ENCODE measurements at regions not wholly inside any gene's neighbourhood (a gene's known extent, or its start where the extent isn't known, plus 50 kb on each side); places are given as distances from the start of the nearest gene placed in this dataset.

DNA sequence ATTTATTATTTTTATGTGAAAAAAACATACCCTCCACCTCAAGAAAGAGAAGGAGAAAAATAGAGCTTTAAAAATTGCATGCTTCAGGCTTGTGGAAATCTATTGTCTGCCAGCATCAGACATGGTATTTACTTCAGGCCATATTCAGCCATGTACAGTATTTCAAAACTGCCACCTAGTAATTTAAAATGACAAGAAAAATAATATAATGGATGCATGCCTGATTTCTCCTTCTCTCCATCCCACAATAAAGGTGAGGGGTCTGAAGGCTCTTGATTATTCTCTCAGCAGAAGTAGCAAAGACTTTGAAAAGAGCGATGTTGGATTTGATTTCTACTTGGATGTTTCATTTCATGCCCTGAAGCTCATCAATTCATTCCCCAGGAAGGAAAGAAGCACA lies 250.7 kb downstream of the TBC1D4 start:
- Mint-ChIP-seq H3K27ac (no peak overlapping the region), H3K27me3 (peaks cover 2% of the 10 kb centered on the region), H3K4me1 (no peaks in the 10 kb centered on the region), H3K4me3 (no peak overlapping the region), H3K36me3 (no peaks in the 10 kb centered on the region), H3K9me3 (peaks cover 4 to 9% (median 9%) of the 10 kb centered on the region in 3 donors)

- peaks cover 3% of the 10 kb centered on the region for H3K27me3 Mint-ChIP-seq
- H3K36me3 Mint-ChIP-seq, result no peaks in the 10 kb centered on the region
- H3K4me3 Mint-ChIP-seq, result no peak overlapping the region
- H3K9me3 Mint-ChIP-seq, result peaks cover 0 to 6% (median 3%) of the 10 kb centered on the region in 3 donors
- H3K4me1 Mint-ChIP-seq, result no peaks in the 10 kb centered on the region
- no peak overlapping the region for H3K27ac Mint-ChIP-seq
Measured at GRCh38 chr13:75226733-75227435, 255.1 kb downstream of the TBC1D4 start.

DNA sequence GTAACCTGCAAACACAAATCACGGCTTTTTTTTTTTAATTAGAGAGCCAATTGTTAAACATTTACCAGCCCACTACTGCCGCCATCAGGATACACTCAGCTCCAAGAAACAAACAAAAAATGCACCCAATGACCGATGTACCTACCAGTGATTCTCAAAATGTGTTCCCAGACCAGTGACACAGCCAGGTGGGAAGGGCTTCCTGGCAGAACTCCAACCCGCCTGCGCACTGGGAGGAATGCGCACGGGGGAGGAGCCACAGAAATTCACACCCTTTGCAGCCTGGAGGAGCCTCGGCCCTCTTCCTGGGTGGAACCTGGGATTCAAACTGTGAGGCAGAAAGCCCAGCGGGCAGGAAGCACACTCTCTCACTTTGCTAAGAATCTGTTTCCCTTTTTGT lies 255.9 kb downstream of the TBC1D4 start:
- Mint-ChIP-seq H3K27me3 (peaks cover 1% of the 10 kb centered on the region), H3K36me3 (no peaks in the 10 kb centered on the region), H3K27ac (no peak overlapping the region), H3K9me3 (no peaks in the 10 kb centered on the region), H3K4me1 (no peaks in the 10 kb centered on the region), H3K4me3 (no peak overlapping the region)

DNA sequence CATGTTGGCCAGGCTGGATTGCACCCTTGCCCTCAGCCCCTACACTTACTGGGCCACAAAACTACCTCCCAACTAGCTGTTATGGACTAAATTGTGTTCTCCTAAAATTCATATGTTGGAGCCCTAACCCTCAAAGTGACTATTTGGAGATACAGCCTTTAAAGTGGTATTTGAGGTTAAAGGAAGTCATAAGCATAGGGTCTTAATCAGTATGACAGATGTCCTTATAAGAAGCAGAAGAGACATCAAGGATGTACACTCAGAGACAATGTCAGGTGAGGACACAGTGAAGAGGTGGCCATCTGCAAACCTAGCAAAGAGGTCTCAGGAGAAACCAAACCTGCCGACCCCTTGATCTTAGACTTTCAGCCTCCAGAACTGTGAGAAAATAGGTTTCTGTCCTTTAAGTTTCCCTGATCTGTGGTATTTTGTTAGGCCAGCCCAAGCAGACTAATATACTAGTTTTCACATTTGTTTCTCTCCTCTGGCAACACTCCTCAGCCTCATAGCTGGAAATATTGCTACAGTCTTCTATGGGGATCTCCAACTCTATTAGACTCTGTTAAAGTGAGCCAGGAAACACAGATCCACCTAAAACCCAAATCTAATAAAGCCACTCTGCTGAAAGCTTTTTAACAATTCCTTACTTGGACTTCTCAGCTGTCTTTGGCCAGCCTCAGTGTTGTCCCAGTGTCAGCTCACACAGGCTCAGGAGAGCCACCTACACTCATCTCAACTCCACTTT lies 256.5 kb downstream of the TBC1D4 start:
- no peak overlapping the region for H3K4me3 Mint-ChIP-seq
- peaks cover 4% of the 10 kb centered on the region for H3K27me3 Mint-ChIP-seq
- H3K36me3 Mint-ChIP-seq, result no peaks in the 10 kb centered on the region
- no peaks in the 10 kb centered on the region for H3K9me3 Mint-ChIP-seq
- peak overlapping the region in 1 of 3 donors; percentile 10 for H3K27ac Mint-ChIP-seq
- H3K4me1 Mint-ChIP-seq, result no peaks in the 10 kb centered on the region

- Mint-ChIP-seq H3K27me3 (peaks cover 10% of the 10 kb centered on the region), H3K4me3 (no peak overlapping the region), H3K27ac (no peak overlapping the region), H3K4me1 (peaks cover 5 to 6% (median 5%) of the 10 kb centered on the region in 3 donors), H3K9me3 (no peaks in the 10 kb centered on the region), H3K36me3 (no peaks in the 10 kb centered on the region)
Measured at GRCh38 chr13:75224053-75224742, 257.8 kb downstream of the TBC1D4 start.

- Mint-ChIP-seq H3K27ac (no peak overlapping the region), H3K36me3 (no peaks in the 10 kb centered on the region), H3K27me3 (peaks cover 17% of the 10 kb centered on the region), H3K4me1 (peaks cover 5 to 6% (median 5%) of the 10 kb centered on the region in 3 donors), H3K4me3 (no peak overlapping the region), H3K9me3 (no peaks in the 10 kb centered on the region)
Measured at GRCh38 chr13:75222031-75222430, 259.9 kb downstream of the TBC1D4 start.

- Mint-ChIP-seq H3K27me3 (peaks cover 17% of the 10 kb centered on the region), H3K4me3 (no peak overlapping the region), H3K9me3 (no peaks in the 10 kb centered on the region), H3K4me1 (peaks cover 5 to 6% (median 5%) of the 10 kb centered on the region in 3 donors), H3K36me3 (no peaks in the 10 kb centered on the region), H3K27ac (peak overlapping the region in 1 of 3 donors; percentile 32)
Measured at GRCh38 chr13:75220861-75221260, 261.1 kb downstream of the TBC1D4 start.

- no peaks in the 10 kb centered on the region for H3K9me3 Mint-ChIP-seq
- no peaks in the 10 kb centered on the region for H3K36me3 Mint-ChIP-seq
- H3K27ac Mint-ChIP-seq, result no peak overlapping the region
- H3K4me3 Mint-ChIP-seq, result no peak overlapping the region
- H3K4me1 Mint-ChIP-seq, result peaks cover 5 to 6% (median 5%) of the 10 kb centered on the region in 3 donors
- peaks cover 17% of the 10 kb centered on the region for H3K27me3 Mint-ChIP-seq
Measured at GRCh38 chr13:75220238-75220542, 261.8 kb downstream of the TBC1D4 start.

- no peak overlapping the region for H3K27ac Mint-ChIP-seq
- peaks cover 5 to 6% (median 5%) of the 10 kb centered on the region in 3 donors for H3K4me1 Mint-ChIP-seq
- no peaks in the 10 kb centered on the region for H3K36me3 Mint-ChIP-seq
- no peaks in the 10 kb centered on the region for H3K9me3 Mint-ChIP-seq
- peak overlapping the region in 2 of 4 donors; percentile 6 to 83 for H3K4me3 Mint-ChIP-seq
- H3K27me3 Mint-ChIP-seq, result peaks cover 17% of the 10 kb centered on the region
Measured at GRCh38 chr13:75219479-75220237, 262.3 kb downstream of the TBC1D4 start.

DNA sequence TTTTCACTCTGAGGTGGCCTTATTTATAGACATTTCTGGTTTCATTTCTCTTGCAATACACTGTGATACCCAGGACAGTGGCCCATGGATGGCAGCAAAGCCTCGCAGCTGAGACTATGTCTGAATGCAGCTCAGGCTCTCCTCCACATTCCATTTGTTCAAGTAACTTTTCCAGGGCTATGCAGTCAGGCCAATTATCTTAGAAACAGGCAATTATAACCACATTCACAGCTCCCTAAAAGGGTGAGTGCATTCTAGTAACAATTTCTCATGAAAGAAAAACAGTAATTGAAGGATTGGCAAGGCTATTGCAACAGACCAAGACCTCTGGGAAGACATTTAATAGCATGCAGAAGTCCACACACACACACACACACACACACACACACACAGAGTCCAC lies 264.0 kb downstream of the TBC1D4 start:
- Mint-ChIP-seq H3K27me3 (peaks cover 18% of the 10 kb centered on the region), H3K4me1 (peaks cover 5 to 6% (median 5%) of the 10 kb centered on the region in 3 donors)

GRCh38 chr13:75216038-75216437 lies 265.9 kb downstream of the TBC1D4 start:
- H3K27ac Mint-ChIP-seq, result no peak overlapping the region

More for the DNA sequence above, 264.0 kb downstream of the TBC1D4 start:
- Mint-ChIP-seq H3K9me3 (no peaks in the 10 kb centered on the region), H3K27ac (no peak overlapping the region), H3K4me3 (no peak overlapping the region), H3K36me3 (no peaks in the 10 kb centered on the region)

GRCh38 chr13:75214846-75215245 lies 267.1 kb downstream of the TBC1D4 start:
- Mint-ChIP-seq H3K36me3 (no peaks in the 10 kb centered on the region), H3K4me3 (no peak overlapping the region), H3K4me1 (peaks cover 4 to 5% (median 5%) of the 10 kb centered on the region in 3 donors), H3K27ac (no peak overlapping the region), H3K27me3 (peaks cover 15% of the 10 kb centered on the region), H3K9me3 (peaks cover 0 to 2% (median 0%) of the 10 kb centered on the region in 3 donors)

More at GRCh38 chr13:75216038-75216437, 265.9 kb downstream of the TBC1D4 start:
- H3K4me3 Mint-ChIP-seq, result no peak overlapping the region
- H3K36me3 Mint-ChIP-seq, result no peaks in the 10 kb centered on the region
- peaks cover 18% of the 10 kb centered on the region for H3K27me3 Mint-ChIP-seq
- peaks cover 5 to 6% (median 5%) of the 10 kb centered on the region in 3 donors for H3K4me1 Mint-ChIP-seq
- peaks cover 0 to 2% (median 0%) of the 10 kb centered on the region in 3 donors for H3K9me3 Mint-ChIP-seq

GRCh38 chr13:75202981-75203380 lies 279.0 kb downstream of the TBC1D4 start:
- Mint-ChIP-seq H3K27ac (no peak overlapping the region), H3K4me1 (no peaks in the 10 kb centered on the region), H3K4me3 (no peak overlapping the region), H3K36me3 (no peaks in the 10 kb centered on the region), H3K9me3 (peaks cover 0 to 14% (median 0%) of the 10 kb centered on the region in 3 donors), H3K27me3 (peaks cover 3% of the 10 kb centered on the region)

GRCh38 chr13:75197803-75198202 lies 284.2 kb downstream of the TBC1D4 start:
- Mint-ChIP-seq H3K27me3 (peaks cover 3% of the 10 kb centered on the region), H3K4me1 (peaks cover 0 to 1% (median 0%) of the 10 kb centered on the region in 3 donors), H3K9me3 (no peaks in the 10 kb centered on the region), H3K36me3 (no peaks in the 10 kb centered on the region), H3K4me3 (no peak overlapping the region), H3K27ac (no peak overlapping the region)

All from IgD-negative memory B cell (primary cell).